Eye (tissue), 1 donor: ENCODE measurements at regions not wholly inside any gene's neighbourhood (a gene's known extent, or its start where the extent isn't known, plus 50 kb on each side); places are given as distances from the start of the nearest gene placed in this dataset.
A peak's percentile ranks its signal among the peaks of the same experiment; 100 is the strongest.
"Not testable (repeated sequence)": the region's sequence is repeated elsewhere in the genome, so short reads cannot be mapped to it uniquely, and the experiment has no call there.

Experiments
- DNase-seq: peaks from one replicate; pipeline ENCODE4 v3.0.0-alpha.2; 2015

- no peak for DNase-seq
Observed at GRCh38 chr6:4655196-4656025, 120.8 kb upstream of the CDYL start.

DNA sequence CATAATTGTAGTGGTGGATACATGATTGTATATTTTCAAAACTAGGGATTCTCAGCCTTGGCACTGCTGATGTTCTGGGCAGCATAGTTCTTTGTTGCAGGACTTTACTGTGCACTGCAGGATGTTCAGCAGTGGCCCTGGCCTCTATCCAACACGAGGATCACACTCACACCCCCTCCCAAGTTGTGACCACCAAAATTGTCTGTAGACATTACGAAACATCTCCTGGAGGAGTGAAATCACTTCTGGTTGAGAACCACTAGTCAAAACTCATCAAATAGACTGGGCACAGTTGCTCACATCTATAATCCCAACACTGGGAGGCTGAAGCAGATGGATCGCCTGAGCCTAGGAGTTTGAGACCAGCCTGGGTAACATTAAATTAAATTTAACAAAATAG, 123.1 kb upstream of the CDYL start:
- no peak for DNase-seq

DNA sequence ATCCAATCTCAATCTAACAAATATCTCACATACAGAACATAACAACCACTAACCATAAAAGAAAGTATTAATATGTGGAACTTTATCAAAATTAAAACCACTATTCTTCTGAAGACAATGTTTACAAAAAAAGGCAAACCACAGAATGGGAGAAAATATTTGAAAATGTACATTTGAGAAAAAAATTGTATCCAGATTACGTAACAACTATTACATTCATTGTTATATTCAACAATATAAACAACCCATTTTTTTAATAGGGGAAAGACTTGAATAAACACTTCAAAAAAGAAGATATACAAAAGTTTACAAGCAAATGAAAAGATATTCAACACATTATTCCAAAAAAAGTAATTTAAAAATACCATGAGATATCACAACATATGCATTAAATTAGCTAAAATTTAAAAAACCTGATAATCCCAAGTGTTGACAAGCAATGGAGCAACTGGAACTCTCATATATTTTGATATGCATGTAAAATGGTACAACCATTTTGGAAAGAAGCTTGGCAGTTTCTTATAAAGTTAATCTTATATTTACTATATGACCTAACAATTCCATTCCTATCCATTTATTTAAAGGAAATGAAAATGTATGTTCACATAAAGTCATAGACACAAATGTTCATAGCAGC, 124.3 kb upstream of the CDYL start:
- no peak for DNase-seq

- no peak for DNase-seq
Observed at GRCh38 chr6:4649728-4650127, 126.5 kb upstream of the CDYL start.

DNA sequence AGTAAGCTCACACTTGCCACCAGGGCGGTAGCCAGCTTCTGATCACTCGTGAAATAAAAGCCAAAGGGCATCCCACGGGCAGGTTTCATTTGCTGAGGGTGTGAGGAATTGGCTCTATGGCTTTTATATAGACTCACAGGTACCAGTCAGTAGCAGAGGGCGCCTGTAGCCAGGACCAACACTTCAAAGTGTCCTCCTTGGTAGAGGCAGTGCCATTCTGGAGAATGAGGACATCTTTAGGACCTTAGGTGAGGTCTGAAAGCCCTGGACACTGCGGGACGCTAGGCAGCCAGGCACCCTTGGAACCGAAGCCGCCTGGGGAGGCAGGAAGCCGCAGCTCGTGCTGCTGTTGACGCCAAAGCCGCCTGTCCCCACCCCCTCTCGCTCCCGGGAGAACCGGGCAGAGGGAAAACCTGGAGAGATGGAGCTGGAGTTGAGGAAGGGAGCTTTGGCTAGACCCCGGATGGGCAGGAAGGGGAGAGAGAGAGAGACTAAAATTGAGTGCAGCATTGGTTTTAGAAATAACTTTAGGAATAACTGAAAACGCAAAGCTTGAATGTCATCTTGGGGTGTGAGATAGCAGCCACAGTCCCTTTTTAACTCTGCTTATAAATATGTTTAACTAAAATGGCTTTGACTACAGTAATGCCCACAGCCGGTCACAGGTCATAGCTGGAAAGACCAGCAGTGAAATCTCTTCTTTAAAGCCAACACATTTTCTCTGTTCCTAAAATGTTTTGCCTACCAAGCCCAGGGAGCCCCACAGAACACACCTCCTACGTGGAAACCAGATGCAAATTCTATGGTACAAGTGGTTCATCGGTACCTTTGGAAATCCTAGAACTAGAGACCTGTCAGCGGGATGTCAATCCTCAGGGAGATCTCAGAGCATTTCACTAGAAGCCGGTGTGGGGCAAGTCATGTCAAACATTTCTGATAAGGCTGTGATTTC, 128.5 kb upstream of the CDYL start:
- DNase-seq, result peak; percentile 94

DNA sequence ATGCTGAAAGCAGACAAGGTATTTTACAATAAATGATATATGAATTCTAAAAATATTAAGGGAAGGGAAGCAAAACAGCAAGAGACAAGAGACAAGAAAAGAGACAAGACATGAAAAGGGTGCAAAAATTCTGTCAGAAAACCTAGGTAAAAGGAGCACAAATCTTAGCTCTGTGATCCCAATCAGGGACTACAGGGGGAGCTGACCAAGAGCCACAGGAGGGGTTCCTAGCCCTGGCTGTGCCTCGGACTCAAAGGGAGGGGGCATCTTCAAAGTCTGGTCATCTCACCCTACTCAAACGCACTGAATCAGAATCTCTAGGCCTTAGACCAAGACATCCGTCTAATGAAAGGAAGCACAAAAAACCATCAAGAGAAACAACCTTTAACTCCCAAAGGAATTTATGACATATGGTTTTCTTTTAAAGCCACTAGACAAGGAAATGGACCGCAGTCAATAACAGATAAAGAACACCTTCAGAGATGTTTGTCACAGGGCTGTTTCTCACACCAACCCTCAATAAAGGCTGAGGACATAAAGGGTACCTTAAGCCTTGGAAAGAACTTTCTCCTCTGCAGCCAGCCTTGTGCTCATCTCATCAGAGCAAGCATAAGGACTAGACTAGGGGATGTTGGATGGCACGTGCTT, 130.4 kb upstream of the CDYL start:
- DNase-seq, result no peak

GRCh38 chr6:4644996-4645395, 131.2 kb upstream of the CDYL start:
- no peak for DNase-seq

GRCh38 chr6:4641461-4641860, 134.7 kb upstream of the CDYL start:
- no peak for DNase-seq

DNA sequence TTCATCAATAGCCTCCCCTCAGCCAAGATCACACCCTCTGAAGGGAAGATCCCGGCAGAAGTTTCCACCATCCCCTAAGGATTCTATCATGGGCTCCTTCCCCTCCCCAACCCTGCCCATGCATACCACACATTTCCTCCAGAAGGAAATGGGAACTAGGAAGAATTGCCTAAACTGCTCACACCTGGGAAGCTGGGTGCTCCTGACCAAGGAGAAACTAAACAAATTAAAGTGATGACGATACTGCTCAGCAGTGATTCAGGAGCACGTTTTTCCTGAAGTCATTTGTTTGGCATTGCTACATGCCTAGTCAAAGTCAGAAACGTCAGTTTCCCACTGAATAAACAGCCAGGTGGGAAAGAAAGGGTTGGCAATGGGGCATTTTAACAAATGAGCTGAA, 136.1 kb upstream of the CDYL start:
- no peak for DNase-seq

GRCh38 chr6:4638641-4639040, 137.6 kb upstream of the CDYL start:
- DNase-seq, result no peak

DNA sequence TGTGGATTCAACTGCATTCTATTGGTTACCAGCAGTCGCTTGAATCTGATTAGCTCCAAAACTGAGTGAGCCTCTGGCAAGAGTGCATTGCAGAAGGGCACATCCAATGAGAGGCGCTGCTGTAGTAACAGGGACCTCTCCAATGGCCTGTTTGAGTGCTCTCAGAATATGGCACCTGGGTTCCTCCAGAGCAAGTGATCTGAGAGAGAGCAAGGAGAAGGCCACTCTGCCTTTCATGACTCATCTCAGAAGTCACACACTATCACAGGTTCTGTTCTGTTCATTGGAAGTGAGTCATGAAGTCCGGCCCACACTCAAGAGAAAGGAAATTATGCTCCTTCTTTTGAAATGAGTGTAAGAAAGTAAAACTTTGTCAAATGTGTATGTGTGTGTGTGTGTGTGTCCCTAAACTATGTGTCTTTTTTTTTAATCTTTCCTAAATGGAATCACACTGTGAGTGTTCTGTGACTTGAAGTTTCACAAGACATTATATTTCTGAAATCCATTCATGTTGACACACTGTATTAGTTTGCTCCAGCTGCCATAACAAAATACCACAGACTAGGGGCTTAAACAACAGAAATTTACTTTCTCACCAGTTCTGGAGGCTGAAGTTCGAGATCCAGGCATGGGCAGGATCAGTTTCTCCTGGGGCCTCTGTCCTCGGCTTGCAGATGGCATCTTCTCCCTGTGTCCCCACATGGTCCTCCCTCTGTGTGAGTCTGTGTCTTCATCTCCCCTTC, 138.3 kb upstream of the CDYL start:
- DNase-seq, result no peak

DNA sequence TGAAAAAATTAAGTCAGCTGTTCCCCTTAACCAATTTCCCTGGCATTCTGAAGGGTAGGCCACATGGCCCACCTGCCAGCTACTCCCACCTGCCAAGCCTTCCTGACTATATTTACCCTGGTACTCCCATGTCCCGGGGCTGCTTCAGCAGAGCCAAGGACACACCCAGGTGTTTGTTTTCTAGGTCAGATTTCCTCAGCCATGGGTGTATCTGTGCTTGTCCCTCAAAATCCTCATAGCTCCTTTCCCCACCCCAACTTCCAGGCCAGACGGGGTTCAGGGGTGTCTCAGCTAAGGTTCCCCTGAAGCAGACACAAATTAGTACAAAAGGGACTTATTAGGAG, 139.4 kb upstream of the CDYL start:
- no peak for DNase-seq

- DNase-seq, result no peak
Observed at GRCh38 chr6:4636191-4636880, 139.9 kb upstream of the CDYL start.

GRCh38 chr6:4635666-4636065, 140.5 kb upstream of the CDYL start:
- no peak for DNase-seq

- DNase-seq, result no peak
Observed at GRCh38 chr6:4632421-4632820, 143.8 kb upstream of the CDYL start.

DNA sequence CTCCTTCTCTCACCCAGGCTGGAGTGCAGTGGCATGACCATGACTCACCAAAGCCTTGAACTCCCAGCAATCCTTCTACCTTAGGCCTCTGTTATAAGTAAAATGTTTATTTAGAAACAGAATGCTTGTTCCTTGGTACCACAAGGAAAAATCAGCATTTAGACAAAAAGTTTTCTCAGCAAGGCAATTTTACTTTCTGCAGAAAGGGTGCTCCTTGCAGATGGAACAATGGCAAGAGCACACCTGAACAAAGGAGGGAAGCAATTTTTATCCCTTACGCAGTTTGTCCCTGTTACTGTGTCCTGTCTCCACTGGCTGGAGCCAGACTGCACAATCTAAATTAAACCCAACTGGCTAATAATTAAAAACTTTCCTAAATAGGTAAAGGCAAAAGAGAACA, 146.4 kb upstream of the CDYL start:
- not testable (repeated sequence) for DNase-seq

DNA sequence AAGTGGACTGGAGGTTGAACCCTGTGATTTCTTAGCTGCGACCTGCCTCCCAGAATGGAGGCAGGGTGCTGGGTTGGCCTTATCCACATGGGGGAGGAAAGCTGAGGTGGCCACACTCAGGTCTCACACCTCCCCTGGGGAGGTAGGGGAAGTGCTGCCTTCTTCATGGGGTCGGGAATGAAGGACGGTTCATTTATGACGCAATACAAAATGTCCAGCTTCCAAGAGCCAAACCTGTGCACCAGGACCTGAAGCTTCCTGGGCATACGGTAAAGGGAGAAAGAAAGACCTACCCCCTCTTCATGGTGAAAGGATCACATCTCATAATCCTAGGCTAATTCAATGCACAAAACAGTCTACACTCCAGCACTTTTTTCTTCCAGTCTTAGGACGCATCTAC, 150.6 kb upstream of the CDYL start:
- no peak for DNase-seq

DNA sequence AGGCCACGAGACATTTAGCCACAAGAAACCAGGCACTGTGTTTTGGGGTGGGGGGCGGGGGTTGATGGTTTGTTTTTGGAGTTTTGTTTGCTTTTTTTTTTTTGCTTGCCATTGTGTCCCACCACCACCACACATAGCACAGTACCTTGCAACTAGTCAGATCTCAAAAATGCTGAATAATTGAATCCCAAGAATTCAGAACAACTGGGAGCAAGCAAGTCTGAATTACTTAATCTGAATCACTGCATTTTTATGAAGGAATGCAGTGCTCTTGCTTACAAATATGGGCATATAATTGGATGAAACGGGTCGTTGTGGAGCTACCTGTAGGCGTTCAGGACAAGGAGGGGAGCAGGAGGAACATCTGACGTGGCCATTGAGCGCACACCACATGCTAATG, 151.5 kb upstream of the CDYL start:
- DNase-seq, result no peak

GRCh38 chr6:4620284-4621151, 155.7 kb upstream of the CDYL start:
- DNase-seq, result no peak

DNA sequence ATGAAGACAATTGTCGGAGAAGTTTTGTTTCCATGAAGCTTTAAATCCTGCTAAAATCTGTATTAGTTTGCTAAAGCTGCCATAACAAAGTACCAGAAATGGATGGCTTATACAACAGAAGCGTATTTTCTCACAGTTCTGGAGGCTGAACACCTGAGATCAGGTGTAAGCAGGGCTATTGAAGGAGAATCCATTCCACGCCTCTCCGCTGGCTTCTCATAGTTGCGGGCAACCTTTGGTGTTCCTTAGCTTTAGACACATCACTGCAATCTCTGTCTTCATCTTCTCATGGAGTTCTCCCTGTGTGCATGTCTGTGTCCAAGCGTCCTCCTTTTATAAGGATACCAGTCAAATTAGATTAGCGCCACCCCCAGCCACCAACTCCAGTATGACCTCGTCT, 159.9 kb upstream of the CDYL start:
- no peak for DNase-seq

DNA sequence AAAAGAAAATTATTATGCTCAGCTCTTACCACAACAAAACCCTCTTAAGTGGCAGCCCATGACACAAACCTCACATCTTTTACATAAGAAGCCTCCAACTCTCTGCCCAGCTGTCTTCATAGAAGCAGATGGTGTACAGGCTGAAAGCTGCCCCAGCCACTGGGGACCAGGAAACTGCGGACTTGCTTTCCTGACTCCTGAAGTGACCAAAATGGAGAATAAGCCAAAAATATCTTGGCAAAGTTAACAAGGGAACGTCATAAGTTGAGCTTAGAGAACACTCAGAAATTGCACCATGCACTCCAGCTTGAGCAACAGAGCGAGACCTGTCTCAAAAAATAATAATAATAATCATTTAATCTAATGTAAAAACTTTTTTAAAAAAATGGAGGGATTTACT, 160.3 kb upstream of the CDYL start:
- no peak for DNase-seq
